Lower lobe of right lung (tissue), 2 donors: ENCODE measurements at regions not wholly inside any gene's neighbourhood (a gene's known extent, or its start where the extent isn't known, plus 50 kb on each side); places are given as distances from the start of the nearest gene placed in this dataset.
"Not testable (repeated sequence)": the region's sequence is repeated elsewhere in the genome, so short reads cannot be mapped to it uniquely, and the experiment has no call there.

Experiments used
- ATAC-seq, 2 donors: fragments of 200-7000 bp; cut with Tn5 transposase; one replicate each; pipeline ENCODE4 v1.9.1; 2020 to 2022; ENCODE audit warnings: mild to moderate bottlenecking in 2 of 2, moderate library complexity in 2 of 2
- DNase-seq: peaks from one replicate; pipeline ENCODE4 v3.0.0-alpha.2; 2020
- H3K27ac ChIP-seq: fragments of 200-600 bp; one replicate; pipeline ENCODE4 v1.8.0; 2022
- H3K27me3 ChIP-seq: fragments of 200-600 bp; one replicate; pipeline ENCODE4 v1.8.0; 2022; ENCODE audit warnings: low read depth
- H3K36me3 ChIP-seq: fragments of 200-600 bp; one replicate; pipeline ENCODE4 v1.8.0; 2022; ENCODE audit warnings: mild to moderate bottlenecking
- H3K4me1 ChIP-seq: fragments of 200-600 bp; one replicate; pipeline ENCODE4 v1.8.0; 2022
- H3K4me3 ChIP-seq: fragments of 200-600 bp; one replicate; pipeline ENCODE4 v1.8.0; 2022; ENCODE audit warnings: mild to moderate bottlenecking
- H3K9me3 ChIP-seq: fragments of 200-600 bp; one replicate; pipeline ENCODE4 v1.8.0; 2022
- CTCF ChIP-seq: fragments of 200-600 bp; IDR thresholded peaks from one replicate; pipeline ENCODE4 v1.8.0; 2022; ENCODE audit warnings: antibody characterized with exemption, mild to moderate bottlenecking
- intact Hi-C: fragments of 100-400 bp; cut with DNase I; formaldehyde crosslinking; loops from one replicate; pipeline ENCODE4 v1.11.0; 2022
- donor health status: DM: no; HTN: yes; CAD: no; lungs with severe emphysema.

- Histone ChIP-seq H3K27ac (no peak overlapping the region), H3K27me3 (peaks cover 15% of the 10 kb centered on the region), H3K4me1 (no peaks in the 10 kb centered on the region), H3K36me3 (no peaks in the 10 kb centered on the region), H3K9me3 (no peaks in the 10 kb centered on the region), H3K4me3 (no peak overlapping the region)
- intact Hi-C loops: no loop called here
- ATAC-seq (no peak), DNase-seq (no peak)
- TF ChIP-seq CTCF: no peak
Observed at GRCh38 chr17:20783091-20783490, 203.6 kb downstream of the CDRT15L2 start.

- H3K27me3 ChIP-seq: peaks cover 15% of the 10 kb centered on the region
- no peaks in the 10 kb centered on the region for H3K4me1 ChIP-seq
Observed at GRCh38 chr17:20784100-20784665, 204.7 kb downstream of the CDRT15L2 start.

GRCh38 chr17:20787281-20787680 is 207.8 kb downstream of the CDRT15L2 start:
- Histone ChIP-seq H3K9me3 (no peaks in the 10 kb centered on the region), H3K4me3 (no peak overlapping the region), H3K4me1 (no peaks in the 10 kb centered on the region), H3K36me3 (no peaks in the 10 kb centered on the region), H3K27me3 (peaks cover 15% of the 10 kb centered on the region), H3K27ac (no peak overlapping the region)
- ATAC-seq (no peak), DNase-seq (no peak)
- intact Hi-C loops: no loop called here
- TF ChIP-seq CTCF: no peak

More at GRCh38 chr17:20784100-20784665, 204.7 kb downstream of the CDRT15L2 start:
- no peak overlapping the region for H3K4me3 ChIP-seq
- ATAC-seq (peak in 1 of 2 donors; percentile 54), DNase-seq (no peak)
- H3K36me3 ChIP-seq: no peaks in the 10 kb centered on the region
- no peak for TF ChIP-seq CTCF
- no peak overlapping the region for H3K27ac ChIP-seq
- H3K9me3 ChIP-seq: no peaks in the 10 kb centered on the region
- intact Hi-C loops: no loop called here

GRCh38 chr17:20791626-20792025 is 212.1 kb downstream of the CDRT15L2 start:
- H3K4me3 ChIP-seq: no peak overlapping the region
- ATAC-seq (no peak), DNase-seq (no peak)
- no peaks in the 10 kb centered on the region for H3K27me3 ChIP-seq
- TF ChIP-seq CTCF: no peak
- H3K4me1 ChIP-seq: no peaks in the 10 kb centered on the region
- no peaks in the 10 kb centered on the region for H3K9me3 ChIP-seq
- intact Hi-C loops: no loop called here
- H3K27ac ChIP-seq: no peak overlapping the region
- no peaks in the 10 kb centered on the region for H3K36me3 ChIP-seq

- H3K27me3 ChIP-seq, H3K27ac ChIP-seq, ATAC-seq, intact Hi-C loops, H3K4me3 ChIP-seq, H3K36me3 ChIP-seq, DNase-seq, H3K4me1 ChIP-seq, H3K9me3 ChIP-seq: not testable (repeated sequence)
Observed at GRCh38 chr17:20794532-20794931, 215.0 kb downstream of the CDRT15L2 start.

GRCh38 chr17:20797292-20797691 is 217.8 kb downstream of the CDRT15L2 start:
- H3K27ac ChIP-seq: no peak overlapping the region
- no peaks in the 10 kb centered on the region for H3K4me1 ChIP-seq
- H3K36me3 ChIP-seq: no peaks in the 10 kb centered on the region
- H3K4me3 ChIP-seq: no peak overlapping the region
- no peak for TF ChIP-seq CTCF
- ATAC-seq (no peak), DNase-seq (no peak)
- no peaks in the 10 kb centered on the region for H3K27me3 ChIP-seq
- H3K9me3 ChIP-seq: no peaks in the 10 kb centered on the region
- intact Hi-C loops: no loop called here
